HG02642 (cell line): ENCODE measurements at regions not wholly inside any gene's neighbourhood (a gene's known extent, or its start where the extent isn't known, plus 50 kb on each side); places are given as distances from the start of the nearest gene placed in this dataset.

Experiments
- ATAC-seq: cut with Tn5 transposase; IDR thresholded peaks from one replicate; pipeline ENCODE4 v1.9.1; 2021; ENCODE audit warnings: mild to moderate bottlenecking; ENCODE audit not compliant: unreplicated experiment, poor library complexity

DNA sequence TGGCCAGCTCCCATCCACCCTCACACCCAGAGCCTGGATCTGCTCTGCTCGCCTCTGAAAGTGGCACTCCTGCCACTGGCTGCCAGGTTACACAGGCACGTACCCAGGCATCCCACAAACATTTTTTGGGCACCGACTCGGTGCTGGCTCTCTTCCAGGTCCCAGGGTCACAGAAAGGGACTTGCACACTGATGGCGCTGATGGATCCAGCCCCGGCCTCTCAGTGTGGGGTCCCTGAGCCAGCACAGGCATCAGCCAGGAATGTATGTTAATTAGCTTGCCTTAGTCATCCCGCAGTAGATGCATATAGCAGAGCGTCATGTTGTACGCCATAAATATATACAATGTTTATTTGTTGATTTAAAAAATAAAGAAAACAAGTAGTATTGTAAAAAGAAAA, 537.2 kb downstream of the NPHP4 start:
- no peak for ATAC-seq

- ATAC-seq, result no peak
Observed at GRCh38 chr1:5453347-5453746, 538.9 kb downstream of the NPHP4 start.

DNA sequence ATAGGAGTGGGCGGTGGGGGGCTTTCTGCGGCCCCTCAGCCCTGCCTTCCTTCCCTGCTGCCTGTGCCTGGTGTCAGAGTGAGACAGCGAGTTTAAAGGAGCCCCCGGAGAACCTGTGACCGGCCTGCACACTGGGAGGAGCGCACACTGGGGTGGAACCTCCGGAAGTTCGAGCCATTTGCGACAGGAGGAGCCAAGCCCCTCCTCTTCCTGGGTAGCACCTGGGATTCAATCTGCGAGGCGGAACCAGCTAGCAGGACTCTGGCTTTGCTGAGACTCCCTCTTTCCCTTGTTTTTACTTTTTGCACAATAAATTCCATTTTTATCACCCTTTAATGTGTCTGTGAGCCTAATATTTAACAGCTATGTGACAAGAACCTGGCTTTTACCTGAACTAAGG, 540.6 kb downstream of the NPHP4 start:
- ATAC-seq, result no peak

DNA sequence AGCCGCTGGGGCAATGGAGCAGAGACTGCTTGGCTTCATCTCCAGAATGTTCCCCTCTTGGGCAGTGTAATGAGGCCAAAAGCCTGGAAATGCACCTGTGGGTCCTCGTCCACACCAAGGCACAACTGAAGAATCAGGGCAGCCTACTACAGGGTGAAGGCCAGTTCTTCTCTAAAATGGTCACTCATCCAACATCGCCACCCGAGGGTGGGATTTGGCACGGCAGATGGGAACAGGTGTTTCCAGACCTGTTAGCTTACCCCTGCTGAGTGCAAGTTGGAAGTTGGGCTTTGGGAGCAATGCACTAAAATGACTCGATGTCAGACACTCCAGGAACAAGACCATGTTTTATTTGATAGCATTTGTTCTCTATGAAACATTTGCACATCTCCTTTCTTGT, 543.7 kb downstream of the NPHP4 start:
- ATAC-seq, result no peak

GRCh38 chr1:5447503-5447960, 544.7 kb downstream of the NPHP4 start:
- ATAC-seq, result no peak

- ATAC-seq, result no peak
Observed at GRCh38 chr1:5444396-5444795, 547.8 kb downstream of the NPHP4 start.

DNA sequence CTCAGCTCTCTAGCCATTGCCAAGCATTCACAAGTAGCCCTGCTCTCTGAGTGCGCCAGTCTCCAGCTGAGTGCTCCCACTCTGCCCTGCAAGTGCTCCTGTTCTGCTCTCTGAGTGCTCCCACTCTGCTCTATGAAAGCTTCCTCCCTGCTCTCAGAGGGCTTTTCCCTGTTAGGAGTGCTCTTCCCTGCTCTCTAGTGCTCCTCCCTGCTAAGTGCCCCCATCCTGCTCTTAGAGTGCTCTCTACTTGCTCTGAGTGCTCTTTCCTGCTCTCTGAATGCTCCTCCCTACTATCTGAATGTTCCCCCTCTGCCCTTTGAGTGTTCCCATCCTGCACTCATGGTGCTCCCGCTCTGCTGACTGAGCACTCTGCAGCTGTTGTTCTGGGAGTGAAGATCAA, 555.4 kb downstream of the NPHP4 start:
- no peak for ATAC-seq

DNA sequence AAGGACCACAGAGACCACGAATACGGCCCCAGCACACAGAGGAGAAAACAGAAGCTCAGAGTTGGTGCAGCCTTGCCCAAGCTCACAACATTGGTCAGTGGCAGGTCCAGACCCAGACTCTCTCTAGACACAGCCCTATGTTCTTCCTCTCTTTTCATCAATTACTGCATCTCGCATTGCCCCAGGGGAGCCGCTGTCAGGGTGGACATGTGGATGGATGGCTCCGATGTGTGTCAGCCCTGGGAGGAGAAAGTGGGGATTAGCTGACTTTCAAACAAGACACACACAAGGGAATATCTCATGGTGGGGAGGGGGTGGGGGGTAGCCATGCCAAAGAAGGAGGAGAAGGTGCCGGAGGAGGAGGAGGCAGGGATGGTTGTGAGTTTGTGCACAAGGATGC, 556.8 kb downstream of the NPHP4 start:
- ATAC-seq, result no peak

DNA sequence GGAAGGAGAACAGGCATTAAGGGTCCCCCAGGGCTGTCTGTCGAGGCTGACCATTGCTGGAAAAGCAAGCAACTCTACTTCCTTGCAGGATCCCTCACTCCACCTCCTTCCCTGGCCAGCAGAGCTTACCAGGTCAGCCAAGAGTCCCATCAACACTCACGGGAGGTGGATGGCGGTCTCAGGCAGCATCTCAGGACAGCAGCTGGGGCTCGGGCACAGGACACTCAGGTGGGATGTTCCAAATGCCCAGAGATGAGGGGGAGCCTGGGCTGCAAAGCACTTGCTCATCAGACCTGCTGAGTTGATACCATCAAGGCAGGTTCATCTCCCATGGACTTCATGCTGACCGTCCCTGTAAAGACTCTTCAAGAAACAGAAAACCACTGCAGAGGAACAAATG, 559.8 kb downstream of the NPHP4 start:
- no peak for ATAC-seq

DNA sequence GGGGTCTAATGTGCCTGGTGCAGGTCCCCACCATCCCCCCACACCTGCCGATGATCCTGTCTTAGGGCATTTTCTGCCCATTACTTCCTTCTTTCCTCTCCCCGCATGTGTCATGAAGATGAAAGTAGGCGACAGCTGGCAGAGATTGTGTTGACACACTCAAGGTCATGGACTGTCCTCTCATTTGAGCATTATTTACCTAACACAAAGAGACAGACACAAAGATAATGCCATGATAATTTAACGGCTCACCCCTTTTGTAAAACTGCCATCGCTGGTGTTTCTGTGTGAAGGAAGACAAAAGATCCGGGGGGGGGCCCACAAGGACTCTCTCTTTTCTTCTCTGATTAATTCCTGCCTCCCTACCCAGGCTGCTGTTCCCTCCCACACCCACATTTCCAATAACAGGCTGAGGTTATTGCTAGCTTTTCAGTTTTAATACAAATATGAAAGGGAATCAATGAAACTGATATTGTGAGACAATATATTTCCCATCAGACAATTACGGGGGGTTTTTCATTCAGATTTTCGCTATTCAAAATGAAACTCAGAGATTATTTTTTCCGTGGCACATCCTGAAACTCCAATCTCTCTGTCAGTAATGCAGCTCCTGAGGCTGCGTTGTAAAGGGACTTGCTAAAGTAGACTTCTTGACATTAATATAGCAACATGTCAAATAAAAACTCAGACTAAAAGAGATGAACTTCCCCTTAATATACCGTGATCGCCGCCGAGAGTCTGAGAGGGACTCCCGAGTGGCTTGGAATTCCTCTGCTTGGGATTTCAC, 561.1 kb downstream of the NPHP4 start:
- ATAC-seq, result no peak

DNA sequence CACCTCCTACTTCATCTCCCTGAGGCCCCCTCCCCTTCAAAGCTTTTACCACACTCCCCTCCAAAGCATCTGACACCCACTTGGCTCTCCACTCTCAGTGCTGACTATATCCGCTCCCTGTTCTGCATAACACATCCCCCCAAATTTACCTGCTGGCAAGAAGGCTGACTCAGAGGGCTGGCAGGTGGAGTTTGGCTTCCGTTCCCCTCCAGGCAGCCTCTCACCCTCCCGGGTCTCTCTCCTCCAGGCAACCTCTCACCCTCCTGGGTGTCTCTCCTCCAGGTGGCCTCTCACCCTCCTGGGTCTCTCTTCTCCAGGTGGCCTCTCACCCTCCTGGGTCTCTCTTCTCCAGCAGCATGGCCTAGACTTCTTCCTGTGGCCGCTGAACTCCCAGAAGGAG, 562.1 kb downstream of the NPHP4 start:
- ATAC-seq, result no peak

GRCh38 chr1:5428351-5428750, 563.9 kb downstream of the NPHP4 start:
- ATAC-seq, result no peak

- ATAC-seq, result no peak
Observed at GRCh38 chr1:5427026-5427613, 565.1 kb downstream of the NPHP4 start.

DNA sequence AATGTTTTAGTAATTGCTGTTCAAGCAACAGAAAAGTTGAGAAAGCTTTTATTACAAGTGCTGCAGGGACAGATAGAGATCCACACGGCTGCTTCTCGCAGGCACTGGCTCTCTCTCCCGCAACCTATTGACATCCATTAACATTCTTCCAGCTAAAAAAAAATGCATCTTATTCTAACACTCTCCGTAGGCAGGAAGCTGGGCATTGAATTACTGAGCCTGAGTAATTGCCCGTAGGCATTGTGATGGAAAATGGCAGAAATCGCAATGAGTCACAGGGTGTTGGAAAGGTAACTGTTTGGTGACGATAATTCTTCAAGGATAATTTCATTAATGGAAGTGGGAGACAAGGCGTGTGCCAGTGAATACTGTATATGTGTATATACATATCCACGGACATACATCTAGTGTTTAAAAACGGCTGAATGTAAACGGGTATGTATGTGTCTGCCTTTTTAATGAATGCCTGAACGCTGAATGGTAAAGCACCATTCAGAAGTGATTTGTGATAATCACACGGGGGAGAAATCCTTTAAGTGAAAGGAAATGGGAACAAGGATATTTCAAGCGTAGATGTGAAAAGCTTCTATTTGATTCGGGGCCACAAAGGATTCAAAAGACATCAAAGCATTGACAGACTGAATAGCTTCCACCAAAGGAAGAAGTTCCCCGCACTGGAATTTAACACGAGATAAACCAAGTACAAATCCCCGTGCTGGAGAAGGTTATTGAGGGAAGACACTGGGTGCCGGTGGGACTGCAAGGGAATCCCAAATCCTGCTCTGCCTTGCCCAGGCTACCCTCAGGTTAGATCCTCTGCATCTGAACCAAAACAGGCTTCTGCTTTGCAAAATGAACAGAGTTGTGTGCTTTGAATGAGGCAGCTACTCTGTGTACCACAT, 567.2 kb downstream of the NPHP4 start:
- ATAC-seq, result no peak

- ATAC-seq, result no peak
Observed at GRCh38 chr1:5423109-5423508, 569.1 kb downstream of the NPHP4 start.

DNA sequence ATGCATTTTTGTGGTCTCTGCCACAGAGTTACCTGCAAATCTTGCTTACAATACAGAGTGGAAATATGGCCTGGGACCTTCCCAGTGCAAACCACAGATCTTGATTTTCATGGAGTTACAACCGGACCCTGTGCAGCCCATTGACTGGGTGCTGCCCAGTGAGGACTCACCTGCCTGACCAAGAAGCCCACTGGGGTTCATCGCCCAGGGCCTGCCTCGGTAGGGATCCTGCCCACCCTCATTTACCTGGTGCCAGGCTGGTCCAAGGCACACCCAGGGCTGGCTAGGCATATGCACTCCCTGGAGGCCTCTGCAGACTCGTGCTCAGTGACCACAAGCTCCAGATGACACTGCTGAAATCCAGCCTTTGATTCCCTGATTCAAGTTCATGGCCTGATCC, 572.7 kb downstream of the NPHP4 start:
- ATAC-seq, result no peak

DNA sequence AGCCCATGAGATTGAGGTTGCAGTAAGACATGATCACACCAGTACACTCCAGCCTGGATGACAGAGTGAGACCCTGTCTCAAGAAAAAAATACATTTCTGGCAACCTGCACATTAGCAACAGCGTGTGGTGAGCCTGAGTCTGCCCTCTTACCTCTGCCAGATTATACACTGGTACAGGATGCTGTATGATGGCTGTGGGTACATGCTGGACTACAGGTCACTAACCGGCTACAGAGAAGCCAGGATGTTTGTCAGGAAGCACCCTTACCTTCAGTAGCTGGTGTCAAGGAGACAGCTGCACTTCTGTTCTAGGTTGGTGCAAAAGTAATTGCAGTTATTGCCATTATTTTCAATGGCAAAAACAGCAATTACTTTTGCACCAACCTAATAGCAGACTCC, 575.7 kb downstream of the NPHP4 start:
- no peak for ATAC-seq

DNA sequence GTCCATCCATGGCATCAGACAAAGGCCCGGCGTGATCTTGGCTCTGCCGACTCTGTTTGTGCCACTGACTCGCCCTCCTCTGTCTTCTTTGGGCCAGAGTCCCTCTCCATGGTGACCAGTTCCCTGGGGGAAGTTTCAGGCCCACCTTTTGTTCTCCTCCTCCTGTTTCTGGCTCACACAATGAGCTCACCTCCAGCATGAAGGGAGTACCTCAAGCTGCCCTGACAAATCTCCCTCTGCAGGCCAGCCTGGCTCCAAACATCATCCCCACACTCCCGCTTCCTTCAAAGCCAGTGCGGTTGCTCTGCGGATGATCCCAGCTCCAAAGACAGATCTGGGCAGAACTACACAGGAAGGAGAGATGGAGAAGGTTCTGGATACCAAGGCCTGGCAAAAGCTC, 576.6 kb downstream of the NPHP4 start:
- ATAC-seq, result no peak

DNA sequence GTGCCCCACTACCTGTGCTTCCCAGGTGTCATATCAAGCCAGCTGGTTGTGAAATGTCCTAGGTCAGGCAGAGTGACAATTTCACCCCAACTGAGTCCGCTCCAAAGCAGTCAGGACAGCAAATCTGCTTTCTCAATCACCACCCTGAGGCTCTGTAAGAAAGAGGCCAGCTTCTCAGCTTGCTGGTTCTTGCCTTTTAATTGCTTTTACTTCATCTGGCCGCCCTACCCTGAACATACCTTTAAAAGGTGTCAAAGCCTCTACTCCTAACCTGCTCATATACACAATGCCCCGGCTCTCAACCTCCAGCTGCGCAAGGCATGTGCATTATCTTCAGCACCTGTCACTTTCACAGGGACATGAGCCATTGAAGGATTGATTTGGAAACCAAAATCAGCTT, 581.6 kb downstream of the NPHP4 start:
- ATAC-seq, result no peak

DNA sequence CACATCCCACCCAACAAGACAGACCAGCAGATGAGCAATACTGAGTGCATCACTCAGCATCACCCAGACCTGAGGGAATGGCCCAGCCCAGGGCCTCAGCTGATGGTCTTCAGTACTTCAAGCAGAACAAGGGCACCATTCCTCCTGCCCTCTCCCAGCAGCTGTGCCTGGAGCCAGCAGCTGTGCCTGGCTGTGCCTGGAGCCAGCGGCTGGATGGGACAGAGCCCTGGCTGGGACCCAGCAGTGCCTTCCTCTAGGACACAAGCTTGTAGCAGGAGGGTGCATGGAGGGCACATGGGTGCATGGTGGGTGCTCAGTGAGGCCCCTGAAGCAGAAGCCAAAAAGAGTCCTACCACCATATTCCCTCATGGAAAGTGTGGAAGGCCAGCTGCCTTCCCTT, 583.8 kb downstream of the NPHP4 start:
- ATAC-seq, result no peak

- ATAC-seq, result no peak
Observed at GRCh38 chr1:5405263-5405662, 587.0 kb downstream of the NPHP4 start.
